OCI-LY7 (cell line): ENCODE measurements at regions not wholly inside any gene's neighbourhood (a gene's known extent, or its start where the extent isn't known, plus 50 kb on each side); places are given as distances from the start of the nearest gene placed in this dataset.

Experiments used
- BruUV-seq: library from RNA; stranded (reverse); fragments of 400-500 nt; replicated peaks from 2 replicates; lab custom pipeline; 2021; lab: Mats Ljungman, UMichigan
- CTCF ChIA-PET: fragments of 300-600 bp; sonication (Branson Sonifier 250); formaldehyde crosslinking; loops from one replicate; lab custom pipeline; 2022; ENCODE audit warnings: antibody characterized with exemption; ENCODE audit not compliant: unreplicated experiment; lab: Charles Lee
- POLR2A ChIA-PET: fragments of 300-600 bp; sonication (Branson Sonifier 250); formaldehyde crosslinking; loops from one replicate; lab custom pipeline; 2022; ENCODE audit warnings: antibody characterized with exemption; lab: Charles Lee
- DNase-seq: peaks from one replicate; pipeline ENCODE4 v3.0.0-alpha.2; 2015; ENCODE audit warnings: low spot score
- H2AFZ ChIP-seq: fragments of 200-600 bp; sonication (generic), shearing (Covaris generic); 2 replicates; pipeline ENCODE4 v1.6.1; 2014; ENCODE audit warnings: mild to moderate bottlenecking, antibody characterized with exemption, low read length, moderate library complexity
- H3K27ac ChIP-seq: fragments of 200-600 bp; sonication (generic); 2 replicates; pipeline ENCODE4 v1.5.1; 2014; ENCODE audit warnings: mixed run types, low read depth, mild to moderate bottlenecking, moderate library complexity, low read length, inconsistent platforms; ENCODE audit not compliant: poor library complexity, severe bottlenecking
- H3K36me3 ChIP-seq: fragments of 200-600 bp; sonication (generic); 2 replicates; pipeline ENCODE4 v1.6.1; 2014; ENCODE audit warnings: mild to moderate bottlenecking, antibody characterized with exemption, low read length, moderate library complexity, mixed read lengths; ENCODE audit not compliant: insufficient read depth
- H3K4me1 ChIP-seq: fragments of 200-600 bp; sonication (generic); 2 replicates; pipeline ENCODE4 v1.5.1; 2014; ENCODE audit warnings: mild to moderate bottlenecking, low read length; ENCODE audit not compliant: insufficient read depth, poor library complexity, severe bottlenecking
- H3K4me2 ChIP-seq: fragments of 200-600 bp; sonication (generic); 2 replicates; pipeline ENCODE4 v1.6.1; 2014; ENCODE audit warnings: mild to moderate bottlenecking, low read length
- H3K4me3 ChIP-seq: fragments of 200-600 bp; sonication (generic); 2 replicates; pipeline ENCODE4 v1.5.1; 2014; ENCODE audit warnings: mild to moderate bottlenecking, low read depth, low read length; ENCODE audit not compliant: poor library complexity, severe bottlenecking
- H3K79me2 ChIP-seq: fragments of 200-600 bp; sonication (generic); 2 replicates; pipeline ENCODE4 v1.6.1; 2016; ENCODE audit warnings: low read depth, mild to moderate bottlenecking, low read length, moderate library complexity, mixed read lengths; ENCODE audit not compliant: insufficient read depth
- H3K9me2 ChIP-seq: fragments of 200-600 bp; sonication (generic); 2 replicates; pipeline ENCODE4 v1.6.1; 2016; ENCODE audit warnings: mild to moderate bottlenecking, low read length, mixed read lengths; ENCODE audit not compliant: insufficient read depth
- H3K9me3 ChIP-seq: fragments of 200-600 bp; sonication (generic); 2 replicates; pipeline ENCODE4 v1.6.1; 2014; ENCODE audit warnings: mild to moderate bottlenecking, mixed run types, low read length, mixed read lengths
- H4K20me1 ChIP-seq: fragments of 200-600 bp; sonication (generic); 2 replicates; pipeline ENCODE4 v1.6.1; 2014; ENCODE audit warnings: mild to moderate bottlenecking, antibody characterized with exemption, low read length, moderate library complexity, mixed read lengths; ENCODE audit not compliant: insufficient read depth
- CTCF ChIP-seq: fragments of 200-600 bp; sonication (generic); conservative IDR thresholded peaks from 2 replicates; pipeline ENCODE4 v1.5.1; 2014; ENCODE audit warnings: mild to moderate bottlenecking, antibody characterized with exemption, low read length, moderate library complexity, mixed read lengths
- EZH2phosphoT487 ChIP-seq: fragments of 200-600 bp; sonication (generic); IDR thresholded peaks from 2 replicates; pipeline ENCODE4 v1.6.1; 2018; ENCODE audit warnings: low read depth, borderline replicate concordance, mild to moderate bottlenecking, mixed run types, antibody characterized with exemption, low read length, moderate library complexity, mixed read lengths
- intact Hi-C: fragments of 100-400 bp; cut with micrococcal nuclease; formaldehyde crosslinking; loops from one replicate; pipeline ENCODE4 v1.10.0; 2022; ENCODE audit not compliant: unreplicated experiment

DNA sequence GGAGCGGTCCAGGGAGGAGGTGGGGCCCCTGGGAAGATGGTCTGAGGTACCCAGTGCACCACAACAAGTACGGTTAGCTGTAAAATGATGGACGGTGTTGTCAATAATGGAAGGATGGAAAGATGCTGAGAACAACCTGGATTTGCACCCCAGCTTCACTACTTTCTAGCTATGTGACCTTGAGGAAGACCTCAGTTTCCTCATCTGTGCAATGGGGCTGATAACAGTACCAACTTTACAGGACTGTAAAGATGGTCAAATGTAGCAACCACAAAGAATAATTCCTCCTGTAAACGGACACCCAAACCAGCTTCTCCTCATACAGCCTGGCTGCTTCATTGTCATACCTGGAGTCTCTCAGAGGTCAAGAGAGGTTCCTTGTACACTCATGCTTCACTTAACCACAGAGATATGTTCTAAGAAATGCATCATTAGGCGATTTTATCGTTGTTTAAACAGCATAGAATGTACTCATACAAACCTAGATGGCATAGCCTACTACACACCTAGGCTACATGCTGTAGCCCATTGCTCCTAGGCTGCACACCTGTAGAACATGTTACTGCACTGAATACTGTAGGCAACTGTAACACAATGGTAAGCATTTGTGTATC is 65.5 kb upstream of the LMO2 start:
- no peak for DNase-seq
- no TSS peak for BruUV-seq
- no peaks in the 10 kb centered on the region for H3K79me2 ChIP-seq
- no peaks in the 10 kb centered on the region for H4K20me1 ChIP-seq
- no peaks in the 10 kb centered on the region for H3K36me3 ChIP-seq
- TF ChIP-seq EZH2phosphoT487 = no peak
- TF ChIP-seq CTCF = no peak
- H3K9me3 ChIP-seq = no peaks in the 10 kb centered on the region
- no peaks in the 10 kb centered on the region for H3K9me2 ChIP-seq
- no peak overlapping the region for H2AFZ ChIP-seq
- ChIA-PET POLR2A (interaction anchor here (0.7 kb wide), 1 partner anchor 15 kb away, joined by 4 read pairs; no protein-coding TSS in a partner anchor), CTCF (no interaction called here)
- H3K27ac ChIP-seq = no peak overlapping the region
- no peak overlapping the region for H3K4me2 ChIP-seq
- intact Hi-C loops = no loop called here
- H3K4me3 ChIP-seq = no peak overlapping the region
- H3K4me1 ChIP-seq = no peaks in the 10 kb centered on the region

DNA sequence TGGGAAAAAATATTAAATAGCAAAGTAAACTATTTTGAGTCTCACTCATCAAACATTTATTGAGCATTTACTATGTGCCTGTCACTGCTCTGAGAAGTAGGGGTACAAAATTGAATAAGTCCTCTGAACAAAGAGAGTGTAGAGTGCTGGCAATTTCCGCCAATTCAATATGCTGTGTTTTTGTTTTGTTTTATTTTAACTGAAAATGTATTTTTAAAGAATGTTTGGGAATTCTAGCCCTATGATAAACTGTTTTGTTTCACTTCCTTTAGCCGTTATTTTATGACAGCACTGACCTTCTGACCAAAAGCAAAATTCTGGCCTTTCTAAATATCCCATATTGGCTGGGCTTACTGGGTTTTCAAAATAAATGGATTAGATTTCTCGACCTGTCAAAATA is 64.7 kb upstream of the LMO2 start:
- H3K4me1 ChIP-seq = no peaks in the 10 kb centered on the region
- no peaks in the 10 kb centered on the region for H3K79me2 ChIP-seq
- H3K4me2 ChIP-seq = no peak overlapping the region
- no peak for DNase-seq
- H3K9me3 ChIP-seq = no peaks in the 10 kb centered on the region
- ChIA-PET CTCF (no interaction called here), POLR2A (no interaction called here)
- H3K36me3 ChIP-seq = no peaks in the 10 kb centered on the region
- no peak overlapping the region for H3K4me3 ChIP-seq
- intact Hi-C loops = no loop called here
- H3K9me2 ChIP-seq = no peaks in the 10 kb centered on the region
- no peak overlapping the region for H3K27ac ChIP-seq
- no TSS peak for BruUV-seq
- no peaks in the 10 kb centered on the region for H4K20me1 ChIP-seq
- TF ChIP-seq EZH2phosphoT487 = no peak
- TF ChIP-seq CTCF = no peak
- H2AFZ ChIP-seq = no peak overlapping the region

DNA sequence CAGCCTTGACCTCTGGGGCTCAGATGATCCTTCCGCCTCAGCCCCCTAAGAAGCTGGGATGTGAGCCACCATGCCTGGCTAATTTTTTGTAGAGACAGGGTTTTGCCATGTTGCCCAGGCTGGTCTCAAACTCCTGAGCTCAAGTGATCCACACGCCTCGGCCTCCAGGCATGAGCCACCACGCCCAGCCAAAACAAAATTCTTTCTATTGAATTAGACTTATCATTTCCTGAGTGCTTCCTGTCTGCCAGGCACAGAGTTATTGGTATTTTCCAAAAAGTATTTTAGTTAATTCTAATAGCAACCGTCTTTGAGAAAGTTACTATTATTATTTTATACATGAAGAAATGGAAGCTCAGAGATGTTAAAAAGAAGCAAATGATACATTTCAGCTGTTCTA is 61.4 kb upstream of the LMO2 start:
- Histone ChIP-seq H3K9me3 (no peaks in the 10 kb centered on the region), H3K4me2 (no peak overlapping the region), H2AFZ (no peak overlapping the region), H3K79me2 (no peaks in the 10 kb centered on the region), H3K4me1 (no peaks in the 10 kb centered on the region), H3K27ac (no peak overlapping the region), H3K9me2 (no peaks in the 10 kb centered on the region), H4K20me1 (no peaks in the 10 kb centered on the region), H3K4me3 (no peak overlapping the region), H3K36me3 (no peaks in the 10 kb centered on the region)
- TF ChIP-seq CTCF (no peak), EZH2phosphoT487 (no peak)
- DNase-seq = no peak
- no TSS peak for BruUV-seq
- CTCF ChIA-PET = interaction anchor here (0.6 kb wide), 1 partner anchor 102 kb away, joined by 3 read pairs; no protein-coding TSS in a partner anchor
- intact Hi-C loops = no loop called here
- POLR2A ChIA-PET = no interaction called here
